HG03196 (cell line): ENCODE measurements at regions not wholly inside any gene's neighbourhood (a gene's known extent, or its start where the extent isn't known, plus 50 kb on each side); places are given as distances from the start of the nearest gene placed in this dataset.
"Not testable (repeated sequence)": the region's sequence is repeated elsewhere in the genome, so short reads cannot be mapped to it uniquely, and the experiment has no call there.

Experiments
- ATAC-seq: cut with Tn5 transposase; IDR thresholded peaks from one replicate; pipeline ENCODE4 v1.9.1; 2021; ENCODE audit not compliant: unreplicated experiment

DNA sequence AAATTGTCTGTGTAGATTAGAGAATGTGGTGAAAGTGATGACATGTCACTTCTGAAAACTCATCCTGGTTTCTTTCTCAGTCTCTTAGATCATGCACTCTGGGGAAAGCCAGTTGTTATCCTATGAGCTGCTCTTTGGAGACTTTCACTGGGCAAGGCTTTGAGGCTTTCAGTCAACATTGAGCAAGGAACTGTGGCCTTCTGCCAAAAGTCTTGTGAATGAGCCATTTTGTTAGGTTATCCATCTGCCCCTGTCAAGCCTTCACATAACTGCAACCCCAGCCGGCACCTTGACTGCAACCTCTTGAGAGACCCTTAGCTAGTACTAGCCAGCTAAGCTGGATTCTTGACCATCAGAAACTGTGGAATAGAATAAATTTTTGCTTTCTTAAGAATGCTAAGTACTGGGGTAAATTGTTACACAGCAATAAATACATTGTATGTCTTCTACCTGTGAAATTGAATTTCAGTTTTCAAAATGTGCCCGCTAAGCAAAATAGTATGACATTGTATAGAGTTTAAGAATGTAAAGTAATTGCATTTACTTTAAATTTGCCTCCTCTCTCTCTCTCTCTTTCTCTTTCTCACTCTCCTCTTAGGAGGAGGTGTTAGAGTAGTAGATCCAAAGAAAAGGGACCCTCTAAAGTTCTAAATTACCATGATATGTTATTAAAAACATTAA, 1273.0 kb downstream of the RAPGEF2 start:
- ATAC-seq, result no peak

- no peak for ATAC-seq
These were observed 1284.0 kb downstream of the RAPGEF2 start for GRCh38 chr4:160386846-160387245.

DNA sequence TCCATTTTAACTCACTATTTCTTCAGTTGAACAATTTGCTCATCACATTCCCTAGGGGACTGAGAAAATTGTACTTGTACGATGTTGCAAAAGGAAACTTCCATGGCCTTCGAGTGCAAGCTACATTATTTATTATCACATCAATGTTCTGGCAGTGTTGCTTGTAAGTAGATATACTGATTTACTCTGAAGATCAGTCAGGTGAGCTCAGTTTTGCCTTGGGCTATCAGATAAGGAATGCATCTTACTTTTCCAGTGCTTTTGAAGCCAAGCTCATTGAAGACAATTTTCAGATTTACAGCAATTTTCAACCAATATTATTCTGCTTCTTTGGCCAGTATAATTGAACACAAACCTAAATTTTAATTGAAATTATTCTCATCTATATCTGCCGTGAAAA, 1296.9 kb downstream of the RAPGEF2 start:
- no peak for ATAC-seq

GRCh38 chr4:160403081-160403480, 1300.2 kb downstream of the RAPGEF2 start:
- no peak for ATAC-seq

- no peak for ATAC-seq
These were observed 1303.5 kb downstream of the RAPGEF2 start for GRCh38 chr4:160406263-160406825.

- no peak for ATAC-seq
These were observed 1311.6 kb downstream of the RAPGEF2 start for GRCh38 chr4:160414496-160414895.

- no peak for ATAC-seq
These were observed 1321.1 kb downstream of the RAPGEF2 start for GRCh38 chr4:160423879-160424451.

DNA sequence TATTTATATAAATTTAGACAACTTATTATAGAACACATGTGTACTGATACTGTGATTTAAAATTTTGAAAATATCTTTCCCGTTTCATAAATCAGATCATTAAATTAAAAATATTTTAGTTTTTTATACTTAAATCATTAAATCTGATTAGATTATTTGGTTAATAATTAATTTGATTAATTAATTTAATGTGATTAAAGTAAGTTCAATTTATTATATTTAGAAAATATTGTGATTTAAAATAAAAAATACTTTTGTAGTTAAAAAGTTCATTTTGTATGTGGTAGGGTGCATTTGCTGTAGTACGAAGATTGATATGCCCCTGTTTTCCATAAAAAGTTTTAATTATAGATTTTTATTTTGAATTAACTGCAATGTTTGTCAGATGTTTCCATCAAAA, 1323.4 kb downstream of the RAPGEF2 start:
- no peak for ATAC-seq

GRCh38 chr4:160450876-160451275, 1348.0 kb downstream of the RAPGEF2 start:
- ATAC-seq, result no peak

GRCh38 chr4:160481696-160482690, 1379.1 kb downstream of the RAPGEF2 start:
- ATAC-seq, result not testable (repeated sequence)

GRCh38 chr4:160485071-160485687, 1382.3 kb downstream of the RAPGEF2 start:
- no peak for ATAC-seq

DNA sequence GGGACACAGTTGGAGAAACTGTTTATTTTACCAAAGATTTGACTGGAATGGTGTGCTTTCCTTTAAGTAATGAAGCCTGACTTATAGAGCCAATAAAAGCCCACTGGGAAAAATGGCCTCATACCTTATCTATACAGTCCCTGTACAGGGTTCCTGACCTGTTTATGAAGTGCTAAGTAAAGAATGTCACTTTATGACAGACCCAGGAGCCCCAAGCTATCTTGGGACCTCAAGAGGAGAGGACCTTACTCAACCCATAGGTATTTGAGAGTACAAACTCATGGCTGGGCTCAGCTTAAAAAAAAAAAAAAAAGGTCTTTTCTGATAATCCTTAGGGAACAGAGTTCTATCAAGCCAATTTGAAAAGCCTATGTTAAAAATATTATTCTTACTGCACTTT, 1389.3 kb downstream of the RAPGEF2 start:
- ATAC-seq, result no peak

- ATAC-seq, result no peak
These were observed 1390.3 kb downstream of the RAPGEF2 start for GRCh38 chr4:160493206-160493605.

GRCh38 chr4:160495356-160495755, 1392.5 kb downstream of the RAPGEF2 start:
- ATAC-seq, result no peak

GRCh38 chr4:160498211-160498610, 1395.3 kb downstream of the RAPGEF2 start:
- ATAC-seq, result no peak

DNA sequence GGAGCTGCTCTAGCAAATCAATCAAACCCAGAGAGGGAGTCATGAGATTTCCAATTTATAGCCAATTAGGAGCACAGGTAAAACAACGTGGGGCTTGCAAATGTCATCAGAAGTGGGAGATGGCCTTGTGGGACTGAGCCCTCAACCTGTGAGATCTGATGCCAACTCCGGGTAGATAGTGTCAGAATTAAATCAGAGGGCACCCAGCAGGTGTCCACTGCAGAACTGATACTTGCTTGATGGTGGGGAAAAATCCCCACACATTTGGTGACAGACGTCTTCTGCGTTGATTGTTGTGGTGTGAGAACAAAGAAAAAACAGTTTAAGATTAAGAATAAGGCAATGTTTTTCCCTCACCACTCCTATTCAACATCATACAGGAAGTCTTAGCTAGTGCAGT, 1402.8 kb downstream of the RAPGEF2 start:
- ATAC-seq, result no peak

DNA sequence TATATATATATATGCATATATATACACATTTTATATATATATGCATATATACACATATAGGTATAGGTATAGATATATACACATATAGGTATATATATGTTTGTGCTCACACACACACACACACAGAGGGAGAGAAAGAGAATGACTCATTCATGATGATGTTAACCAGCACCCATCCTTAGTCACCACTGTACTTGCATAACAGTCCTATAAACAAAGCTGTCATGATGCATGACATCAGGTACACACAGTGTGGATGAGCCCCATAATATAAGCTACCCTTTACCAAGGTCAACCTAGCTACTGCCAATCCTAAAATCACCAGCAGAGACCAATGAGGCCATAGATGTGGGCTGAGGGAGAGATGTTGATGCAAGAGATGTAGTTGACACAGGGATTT, 1408.0 kb downstream of the RAPGEF2 start:
- no peak for ATAC-seq

- ATAC-seq, result no peak
These were observed 1411.2 kb downstream of the RAPGEF2 start for GRCh38 chr4:160514126-160514525.

- no peak for ATAC-seq
These were observed 1420.4 kb downstream of the RAPGEF2 start for GRCh38 chr4:160523231-160523630.

DNA sequence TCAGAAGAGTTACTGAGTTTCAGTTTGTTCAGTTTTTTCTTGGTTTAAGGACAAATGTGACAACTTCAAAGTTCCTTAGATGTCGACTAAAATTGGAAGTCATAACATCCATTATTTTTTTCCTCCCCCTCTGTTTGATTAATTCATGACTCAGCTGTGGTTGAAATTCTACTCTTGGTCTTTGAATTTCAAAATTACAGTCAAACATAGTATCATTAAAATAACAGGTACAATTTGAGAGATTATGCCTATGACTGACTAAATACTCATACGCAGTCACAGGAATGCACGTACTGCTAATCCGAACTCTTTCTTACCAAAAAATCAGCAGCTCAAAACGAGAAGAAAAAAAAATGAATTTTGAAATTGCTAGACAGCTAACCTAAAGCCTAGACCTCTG, 1434.8 kb downstream of the RAPGEF2 start:
- ATAC-seq, result no peak

DNA sequence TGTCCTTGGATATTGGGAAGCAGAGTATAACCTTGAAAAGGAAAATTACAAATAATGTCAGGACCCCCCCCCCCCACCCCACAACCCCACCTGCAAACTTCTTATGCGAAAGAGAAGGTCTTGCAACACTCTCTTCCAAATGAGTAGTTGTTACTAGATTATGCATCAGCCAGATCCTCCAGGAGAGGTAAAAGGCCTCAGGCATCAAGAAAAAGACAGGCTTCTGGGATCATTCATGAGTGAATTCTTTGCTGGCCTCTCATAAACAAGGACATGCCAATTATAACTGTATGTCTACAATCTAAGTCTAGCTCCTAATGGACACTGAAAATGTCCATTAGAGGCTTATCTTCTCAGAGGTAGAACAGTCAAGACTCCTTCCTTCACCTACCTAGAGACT, 1443.3 kb downstream of the RAPGEF2 start:
- no peak for ATAC-seq
